Peyer's patch (tissue), 4 donors: ENCODE measurements at regions not wholly inside any gene's neighbourhood (a gene's known extent, or its start where the extent isn't known, plus 50 kb on each side); places are given as distances from the start of the nearest gene placed in this dataset.

Experiments
- DNase-seq, 3 donors: peaks; one replicate each; pipeline ENCODE4 v3.0.0-alpha.2; 2017 to 2019
- H3K27ac ChIP-seq, 4 donors: fragments of 200-600 bp; sonication (generic); one replicate each; pipeline ENCODE4 v1.5.1; 2016 to 2019
- H3K27me3 ChIP-seq, 2 donors: fragments of 200-600 bp; sonication (generic); one replicate each; pipeline ENCODE4 v1.5.1; 2019
- H3K36me3 ChIP-seq, 3 donors: fragments of 200-600 bp; sonication (generic); one replicate each; pipeline ENCODE4 v1.5.1; 2016 to 2019
- H3K4me1 ChIP-seq, 4 donors: fragments of 200-600 bp; sonication (generic); one replicate each; pipeline ENCODE4 v1.5.1; 2016 to 2019
- H3K4me3 ChIP-seq, 4 donors: fragments of 200-600 bp; sonication (generic); 1 replicate in 3 of 4; 2 replicates in 1 of 4; pipeline ENCODE4 v1.5.1; 2016 to 2019; ENCODE audit warnings: mild to moderate bottlenecking in 1 of 4
- H3K9me3 ChIP-seq, 4 donors: fragments of 200-600 bp; sonication (generic); one replicate each; pipeline ENCODE4 v1.5.1; 2016 to 2019; ENCODE audit warnings: mild to moderate bottlenecking in 1 of 4
- CTCF ChIP-seq, 6 experiments: fragments of 450-650 bp in 4 of 6; fragments of 200-600 bp in 2 of 6; sonication (generic) in 1 of 6; IDR thresholded peaks; one replicate each; pipeline ENCODE4 v1.5.1; 2017 to 2019; ENCODE audit warnings: antibody characterized with exemption in 6 of 6, mild to moderate bottlenecking in 3 of 6, moderate library complexity in 1 of 6
- POLR2A ChIP-seq, 2 donors: fragments of 450-650 bp; IDR thresholded peaks; one replicate each; pipeline ENCODE4 v1.5.1; 2017; ENCODE audit warnings: antibody characterized with exemption in 2 of 2, mild to moderate bottlenecking in 2 of 2, moderate library complexity in 2 of 2

- Histone ChIP-seq H3K36me3 (no peaks in the 10 kb centered on the region), H3K4me3 (no peak overlapping the region)
Measured at GRCh38 chr4:187516224-187516623, 479.3 kb upstream of the ZFP42 start.

GRCh38 chr4:187541666-187542065 lies 453.9 kb upstream of the ZFP42 start:
- no peak overlapping the region for H3K4me3 ChIP-seq
- no peaks in the 10 kb centered on the region for H3K4me1 ChIP-seq
- no peak for DNase-seq
- no peaks in the 10 kb centered on the region for H3K9me3 ChIP-seq
- no peak overlapping the region for H3K27ac ChIP-seq
- no peaks in the 10 kb centered on the region for H3K36me3 ChIP-seq
- no peaks in the 10 kb centered on the region for H3K27me3 ChIP-seq
- TF ChIP-seq POLR2A (IDR thresholded peaks at IDR 0.05) = no peak
- TF ChIP-seq CTCF (IDR thresholded peaks at IDR 0.05) = no peak

More at GRCh38 chr4:187516224-187516623, 479.3 kb upstream of the ZFP42 start:
- TF ChIP-seq POLR2A (IDR thresholded peaks at IDR 0.05) (no peak), CTCF (IDR thresholded peaks at IDR 0.05) (no peak)
- DNase-seq = no peak
- no peaks in the 10 kb centered on the region for H3K9me3 ChIP-seq
- H3K4me1 ChIP-seq = no peaks in the 10 kb centered on the region
- no peaks in the 10 kb centered on the region for H3K27me3 ChIP-seq
- no peak overlapping the region for H3K27ac ChIP-seq

GRCh38 chr4:187544461-187545053 lies 451.0 kb upstream of the ZFP42 start:
- Histone ChIP-seq H3K9me3 (no peaks in the 10 kb centered on the region), H3K36me3 (no peaks in the 10 kb centered on the region), H3K27me3 (no peaks in the 10 kb centered on the region), H3K4me1 (no peaks in the 10 kb centered on the region), H3K27ac (no peak overlapping the region), H3K4me3 (no peak overlapping the region)
- DNase-seq = no peak
- no peak for TF ChIP-seq CTCF (IDR thresholded peaks at IDR 0.05)

- Histone ChIP-seq H3K4me3 (no peak overlapping the region), H3K27ac (no peak overlapping the region), H3K27me3 (no peaks in the 10 kb centered on the region), H3K36me3 (no peaks in the 10 kb centered on the region), H3K4me1 (no peaks in the 10 kb centered on the region), H3K9me3 (no peaks in the 10 kb centered on the region)
- DNase-seq = no peak
- TF ChIP-seq CTCF (IDR thresholded peaks at IDR 0.05) (no peak), POLR2A (IDR thresholded peaks at IDR 0.05) (no peak)
Measured at GRCh38 chr4:187547316-187547715, 448.3 kb upstream of the ZFP42 start.

- TF ChIP-seq POLR2A (IDR thresholded peaks at IDR 0.05) = no peak
- no peak for TF ChIP-seq CTCF (IDR thresholded peaks at IDR 0.05)
- no peak overlapping the region for H3K27ac ChIP-seq
- no peak overlapping the region for H3K4me3 ChIP-seq
Measured at GRCh38 chr4:187550256-187550950, 445.2 kb upstream of the ZFP42 start.

More at GRCh38 chr4:187550256-187550950, 445.2 kb upstream of the ZFP42 start:
- H3K36me3 ChIP-seq = no peaks in the 10 kb centered on the region
- no peaks in the 10 kb centered on the region for H3K9me3 ChIP-seq
- DNase-seq = no peak
- H3K27me3 ChIP-seq = no peaks in the 10 kb centered on the region
- H3K4me1 ChIP-seq = no peaks in the 10 kb centered on the region
